A549 (cell line): ENCODE measurements at regions not wholly inside any gene's neighbourhood (a gene's known extent, or its start where the extent isn't known, plus 50 kb on each side); places are given as distances from the start of the nearest gene placed in this dataset.

Experiments used
- EP300 ChIP-seq, 2 experiments: fragments of >200 bp; sonication (Bioruptor Twin); formaldehyde crosslinking; IDR thresholded peaks; 2 replicates in 1 of 2; 3 replicates in 1 of 2; pipeline ENCODE4 v1.6.1; 2016 to 2017
- KDM5A ChIP-seq: fragments of 200-600 bp; sonication (generic); IDR thresholded peaks from 2 replicates; pipeline ENCODE4 v1.6.1; 2016; ENCODE audit warnings: antibody characterized with exemption, mild to moderate bottlenecking
- MAFK ChIP-seq: fragments of 450-650 bp; IDR thresholded peaks from 2 replicates; pipeline ENCODE4 v1.6.1; 2014; ENCODE audit not compliant: partially characterized antibody
- POLR2A ChIP-seq: IDR thresholded peaks from 2 replicates; pipeline ENCODE4 v1.6.1; 2012; ENCODE audit warnings: mild to moderate bottlenecking, low read length
- TF ChIP-seq, protein P1 (sequence below): fragments of >200 bp; sonication (Bioruptor Twin); formaldehyde crosslinking; IDR thresholded peaks from 3 replicates; pipeline ENCODE4 v1.5.1; 2016

GRCh38 chr21:16492892-16493291, 763.1 kb downstream of the USP25 start:
- TF ChIP-seq, protein P1, sequence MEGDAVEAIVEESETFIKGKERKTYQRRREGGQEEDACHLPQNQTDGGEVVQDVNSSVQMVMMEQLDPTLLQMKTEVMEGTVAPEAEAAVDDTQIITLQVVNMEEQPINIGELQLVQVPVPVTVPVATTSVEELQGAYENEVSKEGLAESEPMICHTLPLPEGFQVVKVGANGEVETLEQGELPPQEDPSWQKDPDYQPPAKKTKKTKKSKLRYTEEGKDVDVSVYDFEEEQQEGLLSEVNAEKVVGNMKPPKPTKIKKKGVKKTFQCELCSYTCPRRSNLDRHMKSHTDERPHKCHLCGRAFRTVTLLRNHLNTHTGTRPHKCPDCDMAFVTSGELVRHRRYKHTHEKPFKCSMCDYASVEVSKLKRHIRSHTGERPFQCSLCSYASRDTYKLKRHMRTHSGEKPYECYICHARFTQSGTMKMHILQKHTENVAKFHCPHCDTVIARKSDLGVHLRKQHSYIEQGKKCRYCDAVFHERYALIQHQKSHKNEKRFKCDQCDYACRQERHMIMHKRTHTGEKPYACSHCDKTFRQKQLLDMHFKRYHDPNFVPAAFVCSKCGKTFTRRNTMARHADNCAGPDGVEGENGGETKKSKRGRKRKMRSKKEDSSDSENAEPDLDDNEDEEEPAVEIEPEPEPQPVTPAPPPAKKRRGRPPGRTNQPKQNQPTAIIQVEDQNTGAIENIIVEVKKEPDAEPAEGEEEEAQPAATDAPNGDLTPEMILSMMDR, result no peak
- no peak for TF ChIP-seq EP300 (IDR thresholded peaks at IDR 0.05)
- no peak for TF ChIP-seq MAFK
- TF ChIP-seq POLR2A, result no peak
- no peak for TF ChIP-seq KDM5A
